ENCODE measurements at regions not wholly inside any gene's neighbourhood (a gene's known extent, or its start where the extent isn't known, plus 50 kb on each side); places are given as distances from the start of the nearest gene placed in this dataset.

DNA sequence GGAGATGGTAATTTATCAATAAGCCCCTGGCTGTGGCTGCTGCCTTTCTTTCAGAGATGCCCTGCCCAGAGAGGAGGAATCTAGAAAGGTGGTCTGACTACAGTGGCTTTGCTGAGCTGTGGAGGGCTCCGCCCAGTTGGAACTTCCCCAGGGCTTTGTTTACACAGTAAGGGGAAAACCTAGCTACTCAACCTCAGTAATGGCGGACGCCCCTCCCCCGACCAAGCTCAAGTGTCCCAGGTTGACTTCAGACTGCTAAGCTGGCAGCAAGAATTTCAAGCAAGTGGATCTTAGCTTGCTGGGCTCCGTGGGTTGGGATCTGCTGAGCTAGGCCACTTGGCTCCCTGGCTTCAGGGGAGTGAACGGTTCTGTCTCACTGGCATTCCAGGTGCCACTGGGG, 865.4 kb upstream of the ACO1 start:
- H3K27ac ChIP-seq (ENCODE audit: extremely low read depth, low read depth, low read length) = no peak overlapping the region
- CTCF ChIA-PET = interaction anchor here (0.6 kb wide), 1 partner anchor 745 kb away, joined by 3 read pairs; no protein-coding TSS in a partner anchor
- H3K4me1 ChIP-seq (ENCODE audit: control insufficient read depth, insufficient read depth, low read length) = no peaks in the 10 kb centered on the region
- no peaks in the 10 kb centered on the region for H3K9me3 ChIP-seq (ENCODE audit: control insufficient read depth, insufficient read depth, low read depth, low read length)
- no peak overlapping the region for H3K4me3 ChIP-seq (ENCODE audit: low read depth, low read length)
- POLR2A ChIA-PET = no interaction called here
- TF ChIP-seq ZNF510 (tag by site-specific recombination; IDR thresholded peaks at IDR 0.05; ENCODE audit: insufficient replicate concordance) = no peak
- H3K36me3 ChIP-seq (ENCODE audit: control insufficient read depth in 2 of 2, insufficient read depth in 1 of 2, low read length in 2 of 2) = no peaks in the 10 kb centered on the region

DNA sequence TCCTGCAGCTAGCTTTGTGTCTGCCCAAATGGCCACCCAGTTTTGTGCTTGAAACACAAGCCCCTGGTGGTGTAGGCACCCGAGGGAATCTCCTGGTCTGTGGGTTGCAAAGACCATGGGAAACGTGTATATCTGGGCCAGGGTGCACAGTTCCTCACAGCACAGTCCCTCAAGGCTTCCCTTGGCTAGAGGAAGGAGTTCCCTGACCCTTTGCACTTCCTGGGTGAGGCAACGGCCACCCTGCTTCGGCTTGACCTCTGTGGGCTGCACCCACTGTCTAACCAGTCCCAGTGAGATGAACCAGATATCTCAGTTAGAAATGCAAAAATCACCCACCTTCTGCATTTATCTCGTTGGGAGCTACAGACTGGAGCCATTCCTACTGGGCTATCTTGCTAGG, 865.0 kb upstream of the ACO1 start:
- Histone ChIP-seq H3K36me3 (ENCODE audit: control insufficient read depth in 2 of 2, insufficient read depth in 1 of 2, low read length in 2 of 2) (no peaks in the 10 kb centered on the region), H3K9me3 (ENCODE audit: control insufficient read depth, insufficient read depth, low read depth, low read length) (no peaks in the 10 kb centered on the region), H3K27ac (ENCODE audit: extremely low read depth, low read depth, low read length) (no peak overlapping the region), H3K4me1 (ENCODE audit: control insufficient read depth, insufficient read depth, low read length) (no peaks in the 10 kb centered on the region), H3K4me3 (ENCODE audit: low read depth, low read length) (no peak overlapping the region)
- ChIA-PET POLR2A (no interaction called here), CTCF (interaction anchor here (0.6 kb wide), 1 partner anchor 744 kb away, joined by 3 read pairs; no protein-coding TSS in a partner anchor)
- TF ChIP-seq SP2 (tag by site-specific recombination; IDR thresholded peaks at IDR 0.05) (no peak), PRDM1 (tag by site-specific recombination; IDR thresholded peaks at IDR 0.05) (no peak), ZNF426 (tag by site-specific recombination; IDR thresholded peaks at IDR 0.05) (no peak)

- POLR2A ChIA-PET = no interaction called here
- no peak overlapping the region for H3K4me3 ChIP-seq (ENCODE audit: low read depth, low read length)
- no peak for TF ChIP-seq ZBTB8A (tag by site-specific recombination; IDR thresholded peaks at IDR 0.05)
- TF ChIP-seq TRIM28 (IDR thresholded peaks at IDR 0.05; ENCODE audit: borderline replicate concordance, low read length) = no peak
- no peak for TF ChIP-seq ZBTB11 (tag by site-specific recombination; conservative IDR thresholded peaks at IDR 0.05; ENCODE audit: low read depth)
- no peak for TF ChIP-seq ZNF280D (tag by site-specific recombination; IDR thresholded peaks at IDR 0.05)
- no peak for TF ChIP-seq ZNF521 (tag by site-specific recombination; IDR thresholded peaks at IDR 0.05)
- no peak for TF ChIP-seq ZNF121 (tag by site-specific recombination; IDR thresholded peaks at IDR 0.05)
- H3K36me3 ChIP-seq (ENCODE audit: control insufficient read depth in 2 of 2, insufficient read depth in 1 of 2, low read length in 2 of 2) = no peaks in the 10 kb centered on the region
- CTCF ChIA-PET = interaction anchor here (0.6 kb wide), 1 partner anchor 744 kb away, joined by 3 read pairs; no protein-coding TSS in a partner anchor
- H3K9me3 ChIP-seq (ENCODE audit: control insufficient read depth, insufficient read depth, low read depth, low read length) = no peaks in the 10 kb centered on the region
- no peaks in the 10 kb centered on the region for H3K4me1 ChIP-seq (ENCODE audit: control insufficient read depth, insufficient read depth, low read length)
- no peak overlapping the region for H3K27ac ChIP-seq (ENCODE audit: extremely low read depth, low read depth, low read length)
Observed at GRCh38 chr9:31519826-31520225, 864.6 kb upstream of the ACO1 start.

DNA sequence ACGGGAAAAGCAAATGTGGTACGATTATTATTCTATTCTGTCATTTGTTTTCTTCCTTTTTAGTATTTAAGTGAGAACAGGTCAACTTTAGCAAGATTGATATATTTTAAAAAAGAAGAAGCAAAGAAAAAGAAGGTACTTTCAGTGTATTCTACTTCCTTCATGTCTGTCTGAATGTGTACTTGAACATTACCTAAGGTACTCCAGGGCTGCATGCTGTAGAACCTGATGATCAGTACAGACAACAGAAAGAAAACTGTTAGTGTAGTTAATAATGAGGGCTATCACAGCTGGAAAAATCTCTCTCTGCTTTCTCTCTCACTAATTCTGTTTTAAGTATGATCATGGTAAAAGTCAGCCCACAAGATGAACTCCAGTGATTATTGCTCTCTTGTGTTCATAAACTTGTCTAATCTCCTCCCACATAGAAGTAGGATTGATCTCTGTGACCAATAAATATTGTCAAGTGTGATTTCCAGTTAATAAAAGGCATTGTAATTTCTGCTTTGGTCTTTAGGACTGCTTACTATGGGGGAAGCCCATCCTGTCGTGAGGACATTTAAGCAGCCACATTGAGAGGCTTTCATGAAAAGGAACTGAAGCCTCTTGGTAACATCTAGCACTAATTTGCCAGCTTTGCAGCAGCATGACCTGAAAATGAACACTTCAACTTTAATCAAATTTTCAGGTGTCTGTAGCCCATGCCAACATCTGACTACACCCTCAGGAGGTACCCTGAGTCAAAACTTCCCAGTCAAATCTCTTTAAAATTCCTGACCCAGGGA, 864.0 kb upstream of the ACO1 start:
- CTCF ChIA-PET = no interaction called here
- POLR2A ChIA-PET = no interaction called here
- Histone ChIP-seq H3K4me3 (ENCODE audit: low read depth, low read length) (no peak overlapping the region), H3K27ac (ENCODE audit: extremely low read depth, low read depth, low read length) (no peak overlapping the region), H3K36me3 (ENCODE audit: control insufficient read depth in 2 of 2, insufficient read depth in 1 of 2, low read length in 2 of 2) (no peaks in the 10 kb centered on the region), H3K9me3 (ENCODE audit: control insufficient read depth, insufficient read depth, low read depth, low read length) (no peaks in the 10 kb centered on the region), H3K4me1 (ENCODE audit: control insufficient read depth, insufficient read depth, low read length) (no peaks in the 10 kb centered on the region)
- TF ChIP-seq ZNF114 (tag by site-specific recombination; IDR thresholded peaks at IDR 0.05) = no peak
- TF ChIP-seq ZNF174 (tag by site-specific recombination; IDR thresholded peaks at IDR 0.05) = no peak
- TF ChIP-seq ZBTB8A (tag by site-specific recombination; IDR thresholded peaks at IDR 0.05) = no peak
- TF ChIP-seq ZNF169 (tag by site-specific recombination; IDR thresholded peaks at IDR 0.05) = no peak
- TF ChIP-seq ZNF585B (tag by site-specific recombination; IDR thresholded peaks at IDR 0.05) = no peak
- TF ChIP-seq ZNF280D (tag by site-specific recombination; IDR thresholded peaks at IDR 0.05) = no peak
- no peak for TF ChIP-seq RBAK (tag by site-specific recombination; IDR thresholded peaks at IDR 0.05)
- TF ChIP-seq ZFP69B (tag by site-specific recombination; IDR thresholded peaks at IDR 0.05) = no peak

Data from HEK293 (cell line).